T-helper 2 cell (primary cell): ENCODE measurements at regions not wholly inside any gene's neighbourhood (a gene's known extent, or its start where the extent isn't known, plus 50 kb on each side); places are given as distances from the start of the nearest gene placed in this dataset.
A peak's percentile ranks its signal among the peaks of the same experiment; 100 is the strongest.

Source experiments
- DNase-seq, 5 experiments: peaks; one replicate each; pipeline versions ENCODE4 v3.0.0 to v3.0.0-alpha.2; 2012 to 2022

- no peak for DNase-seq
Observed at GRCh38 chr16:85348065-85348840, 236.0 kb upstream of the CIBAR2 start.

DNA sequence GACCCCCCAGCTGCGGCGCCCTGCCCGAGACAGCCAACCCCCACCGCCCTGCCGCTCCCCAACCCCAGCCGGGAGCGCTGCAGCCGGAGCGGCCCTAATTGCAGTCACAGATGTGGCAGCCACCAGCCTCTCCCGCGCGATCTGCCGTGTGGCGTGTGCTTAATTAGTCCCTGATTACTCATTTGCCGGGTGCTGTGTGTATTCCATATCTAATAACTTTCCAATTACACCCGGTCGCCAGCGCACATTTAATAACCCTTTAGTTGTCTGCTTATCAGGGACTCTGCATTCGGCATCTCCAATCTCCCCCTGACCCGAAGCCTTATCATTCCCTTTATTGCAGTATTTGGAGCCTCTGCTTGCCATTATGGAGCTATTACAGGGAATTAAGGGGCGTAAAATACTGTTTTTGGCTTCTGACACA, 236.7 kb upstream of the CIBAR2 start:
- DNase-seq = no peak

DNA sequence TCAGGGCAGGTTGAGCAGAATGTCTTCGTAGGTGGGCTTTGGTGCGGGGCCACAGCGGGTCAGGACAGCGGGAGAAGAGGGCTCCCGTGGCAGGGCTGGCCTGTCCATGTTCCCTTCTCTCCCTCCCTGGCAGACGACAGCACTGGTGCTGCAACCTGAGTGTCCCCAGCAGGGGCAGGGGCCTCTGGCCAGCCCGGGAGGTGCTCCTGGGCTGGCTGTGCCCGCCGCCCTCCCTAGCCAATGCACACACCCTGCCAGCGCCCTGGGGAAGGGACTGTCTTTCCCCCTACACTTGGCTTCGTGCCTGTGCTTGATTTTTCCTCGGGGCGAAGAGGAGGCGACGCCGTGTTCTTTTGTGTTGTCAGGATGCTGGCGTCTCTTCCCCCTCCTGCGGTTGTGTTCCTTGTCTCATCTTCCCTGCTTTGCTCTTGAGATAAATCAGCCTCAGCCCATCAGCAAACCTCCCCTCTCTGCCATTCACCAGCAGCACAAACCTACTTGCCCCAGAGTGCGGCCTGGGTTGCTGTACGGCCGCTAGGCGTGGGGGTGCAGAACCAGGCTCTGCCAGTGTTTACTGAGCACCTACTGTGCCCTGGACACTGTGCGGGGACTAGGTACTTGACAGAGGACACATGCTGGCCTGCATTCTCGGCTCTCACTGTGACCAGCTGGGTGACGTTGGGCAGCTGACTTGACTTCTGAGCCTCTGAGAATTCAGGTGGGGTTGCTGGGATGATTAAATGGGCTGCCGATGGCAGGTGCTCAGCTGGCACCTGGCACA, 237.3 kb upstream of the CIBAR2 start:
- DNase-seq = no peak

GRCh38 chr16:85350146-85350728, 238.0 kb upstream of the CIBAR2 start:
- no peak for DNase-seq

DNA sequence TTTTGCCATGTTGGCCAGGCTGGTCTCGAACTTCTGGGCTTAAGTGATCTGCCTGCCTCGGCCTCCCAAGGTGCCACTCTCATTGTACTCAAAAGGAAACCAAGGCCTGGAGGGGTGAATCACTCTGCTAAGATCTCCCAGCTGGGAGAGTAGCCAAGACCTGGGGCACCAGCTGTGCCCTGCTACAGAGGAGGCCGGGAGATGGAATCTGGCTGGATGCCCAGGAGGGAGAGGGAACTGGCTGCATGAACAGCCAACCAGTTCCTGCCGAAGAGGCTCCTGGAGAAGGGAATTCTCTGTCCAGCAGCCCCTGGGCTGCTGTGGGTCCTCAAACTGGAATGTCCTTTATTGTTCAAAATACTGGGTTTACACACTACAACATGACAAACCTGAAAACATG, 238.7 kb upstream of the CIBAR2 start:
- no peak for DNase-seq

GRCh38 chr16:85353013-85353412, 240.7 kb upstream of the CIBAR2 start:
- no peak for DNase-seq

GRCh38 chr16:85353839-85354685, 241.8 kb upstream of the CIBAR2 start:
- DNase-seq = no peak

DNA sequence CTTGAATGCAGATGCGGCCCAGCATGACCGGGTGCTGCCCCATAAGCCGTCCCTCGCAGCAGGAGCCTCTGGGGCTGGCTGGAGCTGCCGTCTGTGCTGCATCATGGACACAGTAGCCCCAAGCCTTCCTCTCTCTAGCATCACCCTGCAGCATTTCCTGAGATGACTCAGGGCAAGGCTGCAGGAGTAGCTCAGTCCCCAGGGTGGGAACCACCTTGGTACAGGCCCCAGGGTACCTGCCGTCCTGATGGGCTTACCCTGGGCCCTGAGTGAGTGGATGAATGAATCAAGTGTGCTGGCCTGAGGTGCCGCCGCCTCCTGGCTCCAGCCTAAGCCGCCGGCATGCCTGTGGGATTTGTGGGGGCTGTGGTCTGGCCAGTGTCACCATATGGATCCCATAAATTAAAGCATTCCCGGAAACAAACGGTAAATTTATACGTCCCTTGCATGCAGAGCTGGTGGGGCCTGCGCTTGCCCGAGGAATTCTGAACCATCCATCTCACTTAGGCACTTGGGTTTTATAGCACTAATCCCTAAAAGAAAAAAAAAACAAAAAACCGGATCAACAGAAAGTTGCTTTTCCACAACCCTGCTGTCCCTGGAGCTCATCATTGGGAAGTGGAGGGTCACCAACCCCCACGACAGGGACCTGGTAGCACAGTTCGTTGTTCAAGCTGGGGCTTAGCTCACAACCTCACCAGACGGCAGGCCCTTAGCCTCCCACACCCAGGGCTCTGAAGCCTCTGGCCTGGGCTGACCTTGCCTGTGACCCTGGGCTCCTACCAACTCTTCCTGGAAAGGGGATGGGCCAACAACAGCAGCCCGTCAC, 242.6 kb upstream of the CIBAR2 start:
- no peak for DNase-seq

GRCh38 chr16:85355515-85355837, 243.2 kb upstream of the CIBAR2 start:
- DNase-seq = no peak

- no peak for DNase-seq
Observed at GRCh38 chr16:85356157-85356556, 243.9 kb upstream of the CIBAR2 start.

GRCh38 chr16:85357323-85357722, 245.1 kb upstream of the CIBAR2 start:
- DNase-seq = no peak

DNA sequence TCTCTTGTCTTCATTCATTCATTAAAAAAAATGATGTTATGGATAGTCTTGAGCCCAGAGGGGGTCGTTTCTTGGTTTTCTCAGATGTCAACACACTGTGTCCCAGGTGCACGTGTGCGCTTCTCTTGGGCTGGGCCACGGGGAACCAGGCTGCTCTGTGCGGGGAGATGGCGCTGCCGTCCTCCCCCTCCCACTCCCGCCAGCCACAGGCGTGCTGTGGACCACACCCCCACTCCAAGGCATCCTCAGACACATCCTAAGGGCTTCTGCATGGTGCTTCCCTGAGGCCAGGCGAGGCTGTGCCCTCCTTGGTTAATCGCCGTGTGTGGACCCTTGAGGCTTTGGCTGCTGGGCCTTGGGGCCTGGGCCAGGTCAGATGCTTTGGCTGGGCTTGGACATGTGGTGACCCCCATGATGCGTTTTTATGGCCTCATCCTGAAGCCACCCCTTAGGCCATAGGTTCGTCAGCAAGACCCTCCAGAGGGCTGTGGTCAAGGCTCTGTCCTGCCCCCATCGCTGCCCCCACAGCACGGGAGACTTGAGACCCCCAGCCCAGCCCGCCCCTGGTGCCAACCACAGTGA, 245.7 kb upstream of the CIBAR2 start:
- no peak for DNase-seq

DNA sequence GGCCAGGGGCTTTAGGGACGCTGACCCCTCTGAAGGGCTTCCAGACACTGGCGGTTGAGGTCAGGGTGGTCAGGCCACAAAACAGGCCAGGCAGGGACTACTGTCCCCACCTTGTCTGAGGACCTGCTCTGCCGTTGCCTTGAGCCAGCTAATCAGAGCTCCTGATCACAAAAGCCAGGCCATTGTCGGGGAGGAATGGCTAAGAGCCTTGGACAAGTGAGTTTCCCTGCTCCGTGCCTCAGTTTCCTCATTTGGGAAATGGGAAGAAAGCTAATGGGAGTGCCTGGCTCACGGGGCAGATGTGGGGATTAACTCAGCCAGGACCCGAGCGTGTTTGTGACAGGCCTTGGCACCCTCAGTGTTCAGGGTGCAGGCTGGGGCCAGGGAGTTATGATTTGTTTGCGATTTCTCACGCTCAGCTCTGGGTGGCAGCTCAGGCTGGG, 246.5 kb upstream of the CIBAR2 start:
- DNase-seq = no peak

GRCh38 chr16:85359147-85359822, 247.0 kb upstream of the CIBAR2 start:
- no peak for DNase-seq

DNA sequence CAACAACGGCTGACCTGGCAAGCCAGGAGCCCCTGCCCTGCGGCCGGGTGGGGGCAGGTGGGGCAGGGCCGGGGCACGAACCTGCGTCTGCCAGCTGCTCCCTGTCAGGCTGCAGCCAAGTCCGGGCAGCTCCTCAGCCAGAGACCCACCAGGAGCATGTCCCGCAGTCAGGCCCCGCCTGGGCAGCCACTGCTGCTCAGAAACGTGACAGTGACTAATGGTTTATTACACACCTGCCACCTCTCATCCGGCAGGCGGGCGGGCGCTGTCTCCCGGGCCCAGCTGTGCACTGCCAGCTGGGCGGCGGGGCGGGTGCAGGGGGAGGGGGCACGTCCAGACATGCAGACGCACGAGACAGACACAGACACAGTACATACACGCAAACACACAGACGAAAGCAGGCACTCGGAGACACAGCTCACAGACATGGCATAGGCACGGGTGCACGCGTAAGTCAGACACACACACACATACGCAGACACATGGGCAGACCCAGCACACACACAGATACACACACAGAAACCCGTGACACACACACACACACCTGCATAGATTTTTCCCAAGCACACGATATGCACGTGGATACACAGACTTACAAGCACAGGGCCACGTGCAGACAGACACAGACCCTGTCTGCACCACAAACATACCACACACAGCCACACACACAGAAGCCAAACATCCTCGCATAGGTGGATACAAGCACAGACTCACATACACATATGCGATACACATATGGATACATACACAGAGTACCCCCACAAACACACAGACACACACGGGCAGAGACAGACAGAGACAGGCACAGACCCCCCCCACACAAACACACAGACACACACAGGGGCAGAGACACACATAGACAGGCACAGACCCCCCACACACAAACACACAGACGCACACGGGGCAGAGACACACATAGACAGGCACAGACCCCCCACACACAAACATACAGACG, 248.3 kb upstream of the CIBAR2 start:
- peak in 1 of 5 experiments; percentile 11 for DNase-seq

DNA sequence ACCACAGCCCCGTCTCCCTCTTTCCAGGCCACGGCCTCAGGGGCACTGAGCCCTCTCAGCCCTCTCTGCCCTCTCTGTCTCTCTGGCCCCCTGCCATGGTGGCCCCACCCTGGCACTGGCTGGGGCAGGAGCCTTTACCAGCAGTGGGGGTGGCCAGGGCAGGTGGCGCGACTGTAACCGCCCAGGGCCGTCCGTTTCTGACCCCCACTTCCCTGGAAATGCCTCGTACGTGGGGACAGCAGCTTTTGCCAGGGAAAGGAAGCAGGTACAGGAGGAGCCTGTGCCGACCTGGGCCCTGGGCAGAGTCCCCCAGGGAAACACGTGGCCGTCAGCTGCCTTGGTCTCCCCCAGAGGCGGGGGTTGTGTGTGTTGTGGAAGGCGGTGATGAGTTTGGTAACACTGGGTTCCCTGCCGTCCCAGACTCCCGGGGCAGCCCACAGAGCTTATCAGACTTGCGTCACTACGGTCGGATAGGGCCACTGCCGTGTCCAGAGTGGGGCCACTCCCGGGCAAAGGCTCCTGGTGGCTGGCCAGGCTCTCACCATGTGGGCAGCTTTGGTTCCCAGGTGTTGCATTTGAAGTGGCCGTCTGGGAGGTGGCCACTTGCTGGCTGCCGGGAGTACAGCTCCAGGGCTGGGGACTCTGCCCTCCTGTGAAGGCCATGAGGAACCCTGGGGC, 249.3 kb upstream of the CIBAR2 start:
- no peak for DNase-seq

GRCh38 chr16:85362443-85362842, 250.2 kb upstream of the CIBAR2 start:
- no peak for DNase-seq

DNA sequence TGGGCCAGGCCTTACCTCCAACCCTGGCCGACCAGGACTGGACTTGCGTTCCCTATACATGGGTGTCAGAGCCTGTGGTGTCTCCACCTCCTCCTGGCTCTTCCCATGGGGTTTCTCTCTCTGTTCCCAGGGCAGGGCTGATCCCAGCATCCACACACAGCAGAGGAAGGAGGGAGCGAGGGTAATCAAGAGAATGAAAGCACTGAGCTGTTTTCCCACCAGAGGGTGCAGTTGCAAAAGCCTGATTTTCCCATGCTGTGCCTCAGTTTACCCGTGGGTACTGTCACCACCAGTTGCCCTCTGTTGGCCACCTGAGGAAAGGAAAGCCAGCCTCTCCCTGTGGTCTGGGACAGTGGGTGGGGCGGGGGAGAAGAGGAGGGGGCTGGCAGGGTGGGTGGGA, 249.7 kb upstream of the GSE1 start:
- no peak for DNase-seq

DNA sequence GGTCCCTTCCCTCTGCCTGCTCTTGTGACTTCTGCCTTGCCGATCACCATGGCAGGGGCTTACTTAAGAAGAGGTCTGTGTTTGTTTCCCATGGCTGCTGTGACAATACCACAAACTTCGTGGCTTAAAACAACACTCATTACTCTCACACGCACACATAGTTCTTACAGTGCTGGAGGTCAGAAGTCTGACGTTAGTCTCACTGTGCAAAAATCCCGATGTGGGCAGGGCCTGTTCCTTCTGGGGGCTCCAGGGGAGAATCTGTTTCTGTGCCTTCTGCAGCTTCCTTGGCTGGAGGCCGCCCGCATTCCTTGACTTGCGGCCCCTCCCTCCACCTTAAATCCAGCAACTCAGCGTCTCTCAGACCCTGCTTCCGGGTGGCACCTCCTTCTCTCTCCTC, 249.2 kb upstream of the GSE1 start:
- DNase-seq = no peak
